ENCODE measurements at regions not wholly inside any gene's neighbourhood (a gene's known extent, or its start where the extent isn't known, plus 50 kb on each side); places are given as distances from the start of the nearest gene placed in this dataset.

- TF ChIP-seq CTCF (conservative IDR thresholded peaks at IDR 0.05; ENCODE audit: low read length) (no peak), EZH2phosphoT487 (IDR thresholded peaks at IDR 0.05; ENCODE audit: borderline replicate concordance, low read depth, low read length) (no peak)
Measured at GRCh38 chr14:52129721-52130120, 60.9 kb upstream of the NID2 start.
